ENCODE measurements at regions not wholly inside any gene's neighbourhood (a gene's known extent, or its start where the extent isn't known, plus 50 kb on each side); places are given as distances from the start of the nearest gene placed in this dataset.

DNA sequence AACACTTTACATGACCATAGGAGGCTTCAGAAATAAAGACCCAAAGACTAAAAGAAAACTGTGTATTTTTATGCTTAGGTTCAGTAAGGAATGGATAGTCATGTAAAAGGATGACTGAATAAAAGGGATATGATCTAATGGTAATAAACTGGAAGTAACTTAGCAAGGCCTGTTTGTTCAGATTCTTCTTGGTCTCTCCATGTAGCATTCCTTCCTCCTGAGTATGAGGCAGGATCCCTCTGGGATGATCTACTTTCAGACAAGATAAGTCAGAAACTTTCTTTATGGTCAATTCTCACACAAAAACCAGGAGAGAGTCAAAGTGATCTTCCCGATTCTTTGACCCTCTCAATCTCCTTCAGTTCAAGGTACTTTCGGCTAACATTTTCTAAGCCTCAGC, 340.8 kb upstream of the DCBLD2 start:
- no peak overlapping the region for H3K4me2 ChIP-seq (ENCODE audit: low read depth, low read length, poor library complexity, severe bottlenecking)

DNA sequence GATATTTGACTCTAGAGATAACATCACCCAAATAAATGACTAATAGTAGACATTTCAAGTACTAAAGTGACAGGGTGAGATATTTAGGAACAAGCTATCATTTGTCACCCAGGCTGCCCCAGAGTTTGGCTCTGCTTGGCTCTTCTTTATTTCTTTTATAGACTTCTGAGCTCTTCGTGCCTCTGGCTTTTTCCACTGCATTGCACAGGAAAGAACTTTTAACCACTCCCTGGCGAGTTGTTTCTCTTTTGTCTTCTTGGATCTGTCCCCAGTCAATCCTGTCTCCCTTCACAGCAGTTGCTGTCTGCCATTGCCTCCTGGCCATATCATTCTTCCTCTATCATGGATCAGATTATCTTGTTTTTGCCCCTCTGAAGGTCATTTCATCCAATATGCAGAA, 339.2 kb upstream of the DCBLD2 start:
- no peaks in the 10 kb centered on the region for H3K9me2 ChIP-seq (replicated peaks; ENCODE audit: insufficient read depth, low read length)
- no peaks in the 10 kb centered on the region for H3K79me2 ChIP-seq (ENCODE audit: insufficient read depth, low read length)
- no peak overlapping the region for H3K4me2 ChIP-seq (ENCODE audit: low read depth, low read length, poor library complexity, severe bottlenecking)
- no peaks in the 10 kb centered on the region for H3K9me3 ChIP-seq (ENCODE audit: insufficient read depth, low read length)
- H3K36me3 ChIP-seq (ENCODE audit: low read length), result no peaks in the 10 kb centered on the region
- no peaks in the 10 kb centered on the region for H3K27me3 ChIP-seq (ENCODE audit: low read length)
- H3K4me3 ChIP-seq (ENCODE audit: insufficient read depth, low read length, poor library complexity, severe bottlenecking), result no peak overlapping the region
- H4K20me1 ChIP-seq (ENCODE audit: low read depth, low read length), result no peaks in the 10 kb centered on the region
- no peak overlapping the region for H3K9ac ChIP-seq (ENCODE audit: low read length)
- H3K27ac ChIP-seq (ENCODE audit: low read depth, low read length), result no peak overlapping the region
- no peak overlapping the region for H2AFZ ChIP-seq (ENCODE audit: low read depth, low read length, severe bottlenecking)
- no peaks in the 10 kb centered on the region for H3F3A ChIP-seq (ENCODE audit: insufficient read depth)
- TF ChIP-seq CTCF (IDR thresholded peaks at IDR 0.05; ENCODE audit: insufficient read depth, low read length, poor library complexity, severe bottlenecking) (no peak), EZH2phosphoT487 (conservative IDR thresholded peaks at IDR 0.05; ENCODE audit: low read length) (no peak)

More for the DNA sequence above, 340.8 kb upstream of the DCBLD2 start:
- H3K9me3 ChIP-seq (ENCODE audit: insufficient read depth, low read length), result no peaks in the 10 kb centered on the region
- H4K20me1 ChIP-seq (ENCODE audit: low read depth, low read length), result no peaks in the 10 kb centered on the region
- no peak overlapping the region for H3K9ac ChIP-seq (ENCODE audit: low read length)
- no peaks in the 10 kb centered on the region for H3K36me3 ChIP-seq (ENCODE audit: low read length)
- no peak for TF ChIP-seq EZH2phosphoT487 (conservative IDR thresholded peaks at IDR 0.05; ENCODE audit: low read length)
- TF ChIP-seq CTCF (IDR thresholded peaks at IDR 0.05; ENCODE audit: insufficient read depth, low read length, poor library complexity, severe bottlenecking), result no peak
- H3K27ac ChIP-seq (ENCODE audit: low read depth, low read length), result no peak overlapping the region
- no peaks in the 10 kb centered on the region for H3K9me2 ChIP-seq (replicated peaks; ENCODE audit: insufficient read depth, low read length)
- H3F3A ChIP-seq (ENCODE audit: insufficient read depth), result no peaks in the 10 kb centered on the region
- H2AFZ ChIP-seq (ENCODE audit: low read depth, low read length, severe bottlenecking), result no peak overlapping the region
- H3K27me3 ChIP-seq (ENCODE audit: low read length), result no peaks in the 10 kb centered on the region
- H3K4me3 ChIP-seq (ENCODE audit: insufficient read depth, low read length, poor library complexity, severe bottlenecking), result no peak overlapping the region
- H3K79me2 ChIP-seq (ENCODE audit: insufficient read depth, low read length), result no peaks in the 10 kb centered on the region

GRCh38 chr3:99236576-99236975, 335.1 kb upstream of the DCBLD2 start:
- Histone ChIP-seq H4K20me1 (ENCODE audit: low read depth, low read length) (no peaks in the 10 kb centered on the region), H3K79me2 (ENCODE audit: insufficient read depth, low read length) (no peaks in the 10 kb centered on the region), H3K27ac (ENCODE audit: low read depth, low read length) (no peak overlapping the region), H2AFZ (ENCODE audit: low read depth, low read length, severe bottlenecking) (no peak overlapping the region), H3K9me3 (ENCODE audit: insufficient read depth, low read length) (no peaks in the 10 kb centered on the region), H3K9ac (ENCODE audit: low read length) (no peak overlapping the region), H3F3A (ENCODE audit: insufficient read depth) (no peaks in the 10 kb centered on the region), H3K4me2 (ENCODE audit: low read depth, low read length, poor library complexity, severe bottlenecking) (no peak overlapping the region), H3K9me2 (replicated peaks; ENCODE audit: insufficient read depth, low read length) (no peaks in the 10 kb centered on the region), H3K27me3 (ENCODE audit: low read length) (no peaks in the 10 kb centered on the region), H3K36me3 (ENCODE audit: low read length) (no peaks in the 10 kb centered on the region), H3K4me3 (ENCODE audit: insufficient read depth, low read length, poor library complexity, severe bottlenecking) (no peak overlapping the region)
- no peak for TF ChIP-seq EZH2phosphoT487 (conservative IDR thresholded peaks at IDR 0.05; ENCODE audit: low read length)
- no peak for TF ChIP-seq CTCF (IDR thresholded peaks at IDR 0.05; ENCODE audit: insufficient read depth, low read length, poor library complexity, severe bottlenecking)

Data from SU-DHL-6 (cell line).